HEK293 (cell line): ENCODE measurements at regions not wholly inside any gene's neighbourhood (a gene's known extent, or its start where the extent isn't known, plus 50 kb on each side); places are given as distances from the start of the nearest gene placed in this dataset.

Experiments
- CTCF ChIA-PET: fragments of 350-600 bp; formaldehyde crosslinking; extraction: SDS; loops from one replicate; lab custom pipeline; 2021; ENCODE audit warnings: antibody characterized with exemption; lab: Yijun Ruan, JAX
- POLR2A ChIA-PET: fragments of 300-600 bp; formaldehyde crosslinking; extraction: SDS; loops from one replicate; lab custom pipeline; 2020; ENCODE audit warnings: antibody characterized with exemption, inconsistent platforms; lab: Yijun Ruan, JAX
- H3K27ac ChIP-seq: fragments of 200-500 bp; sonication (Bioruptor generic); 2 replicates; pipeline ENCODE4 v1.5.1; 2014; ENCODE audit warnings: low read depth, low read length, control low read depth, inconsistent platforms; ENCODE audit errors: extremely low read depth
- H3K36me3 ChIP-seq, 2 experiments: fragments of 200-500 bp in 1 of 2; sonication (Bioruptor generic) in 1 of 2; 1 replicate in 1 of 2; 2 replicates in 1 of 2; pipeline ENCODE4 v1.5.1; 2014 to 2017; ENCODE audit warnings: inconsistent platforms in 2 of 2, low read length in 2 of 2; ENCODE audit not compliant: control insufficient read depth in 2 of 2, insufficient read depth in 1 of 2
- H3K4me1 ChIP-seq: fragments of 200-500 bp; sonication (Bioruptor generic); 2 replicates; pipeline ENCODE4 v1.5.1; 2014; ENCODE audit warnings: mild to moderate bottlenecking, low read length, inconsistent platforms; ENCODE audit not compliant: control insufficient read depth, insufficient read depth
- H3K4me3 ChIP-seq: 2 replicates; pipeline ENCODE4 v1.5.1; 2011; ENCODE audit warnings: low read depth, mild to moderate bottlenecking, control low read depth, low read length, moderate library complexity
- H3K9me3 ChIP-seq: fragments of 200-500 bp; sonication (Bioruptor generic); 2 replicates; pipeline ENCODE4 v1.5.1; 2014; ENCODE audit warnings: low read depth, low read length, inconsistent platforms; ENCODE audit not compliant: control insufficient read depth, insufficient read depth
- BCL11B ChIP-seq: fragments of 450-650 bp; formaldehyde crosslinking; IDR thresholded peaks from 2 replicates; pipeline ENCODE4 v1.5.1; 2016; ENCODE audit warnings: low read depth, missing biosample characterization, missing genetic modification characterization
- KLF1 ChIP-seq: fragments of 450-650 bp; formaldehyde crosslinking; IDR thresholded peaks from 2 replicates; pipeline ENCODE4 v1.5.1; 2016; ENCODE audit warnings: missing biosample characterization, missing genetic modification characterization
- MZF1 ChIP-seq: fragments of 450-650 bp; formaldehyde crosslinking; IDR thresholded peaks from 2 replicates; pipeline ENCODE4 v1.5.1; 2017; ENCODE audit warnings: missing biosample characterization, missing genetic modification characterization, borderline replicate concordance
- TCF7L2 ChIP-seq: IDR thresholded peaks from 2 replicates; pipeline ENCODE4 v1.6.1; 2011; ENCODE audit warnings: low read depth, mild to moderate bottlenecking, inconsistent platforms, low read length, moderate library complexity, borderline replicate concordance
- WT1 ChIP-seq: fragments of 450-650 bp; formaldehyde crosslinking; IDR thresholded peaks from 2 replicates; pipeline ENCODE4 v1.5.1; 2016; ENCODE audit warnings: missing biosample characterization, missing genetic modification characterization
- ZNF16 ChIP-seq: fragments of 450-650 bp; formaldehyde crosslinking; IDR thresholded peaks from 2 replicates; pipeline ENCODE4 v1.5.1; 2016; ENCODE audit warnings: low read depth, missing biosample characterization, missing genetic modification characterization
- ZNF211 ChIP-seq: fragments of 450-650 bp; formaldehyde crosslinking; IDR thresholded peaks from 2 replicates; pipeline ENCODE4 v1.5.1; 2016; ENCODE audit warnings: low read depth, missing biosample characterization, missing genetic modification characterization
- ZNF24 ChIP-seq: fragments of 450-650 bp; formaldehyde crosslinking; IDR thresholded peaks from 2 replicates; pipeline ENCODE4 v1.5.1; 2016; ENCODE audit warnings: missing biosample characterization, missing genetic modification characterization
- ZNF274 ChIP-seq, 2 experiments: fragments of 200-500 bp in 1 of 2; fragments of 450-650 bp in 1 of 2; sonication (Bioruptor generic) in 1 of 2; formaldehyde crosslinking in 1 of 2; IDR thresholded peaks; 2 replicates each; pipeline versions ENCODE4 v1.5.1 to v1.6.1; 2014 to 2016; ENCODE audit warnings: borderline replicate concordance in 1 of 2, inconsistent platforms in 1 of 2, low read length in 1 of 2, missing biosample characterization in 1 of 2, missing genetic modification characterization in 1 of 2
- ZNF529 ChIP-seq: fragments of 450-650 bp; formaldehyde crosslinking; IDR thresholded peaks from 2 replicates; pipeline ENCODE4 v1.5.1; 2017; ENCODE audit warnings: missing genetic modification characterization, missing biosample characterization; ENCODE audit not compliant: insufficient replicate concordance
- ZNF623 ChIP-seq: fragments of 450-650 bp; formaldehyde crosslinking; IDR thresholded peaks from 2 replicates; pipeline ENCODE4 v1.5.1; 2016; ENCODE audit warnings: missing biosample characterization, missing genetic modification characterization
- ZNF626 ChIP-seq: fragments of 450-650 bp; sonication (Bioruptor Pico); formaldehyde crosslinking; IDR thresholded peaks from 2 replicates; pipeline ENCODE4 v1.5.1; 2018; ENCODE audit warnings: missing biosample characterization, missing genetic modification characterization, inconsistent platforms
- ZNF654 ChIP-seq: fragments of 450-650 bp; formaldehyde crosslinking; IDR thresholded peaks from 2 replicates; pipeline ENCODE4 v1.5.1; 2016; ENCODE audit warnings: low read depth, missing biosample characterization, missing genetic modification characterization
- ZNF777 ChIP-seq: fragments of 450-650 bp; formaldehyde crosslinking; IDR thresholded peaks from 2 replicates; pipeline ENCODE4 v1.5.1; 2017; ENCODE audit warnings: missing biosample characterization, missing genetic modification characterization, borderline replicate concordance
- ZNF843 ChIP-seq: fragments of 450-650 bp; formaldehyde crosslinking; IDR thresholded peaks from 2 replicates; pipeline ENCODE4 v1.5.1; 2016; ENCODE audit warnings: missing biosample characterization, missing genetic modification characterization
- TF ChIP-seq, protein P1 (sequence below): fragments of 450-650 bp; formaldehyde crosslinking; IDR thresholded peaks from 2 replicates; pipeline ENCODE4 v1.5.1; 2016; ENCODE audit warnings: missing biosample characterization, missing genetic modification characterization
- TF ChIP-seq, protein P2 (sequence below): fragments of 450-650 bp; formaldehyde crosslinking; IDR thresholded peaks from 2 replicates; pipeline ENCODE4 v1.5.1; 2016; ENCODE audit warnings: missing biosample characterization, missing genetic modification characterization
- TF ChIP-seq, protein P3 (sequence below): fragments of 450-650 bp; formaldehyde crosslinking; IDR thresholded peaks from 2 replicates; pipeline ENCODE4 v1.5.1; 2016; ENCODE audit warnings: missing biosample characterization, missing genetic modification characterization

- no peaks in the 10 kb centered on the region for H3K9me3 ChIP-seq
- no peaks in the 10 kb centered on the region; the same call in 1 of the 2 replicates for H3K4me1 ChIP-seq
- no peak for TF ChIP-seq ZNF626 (tag by site-specific recombination)
- TF ChIP-seq ZNF16 (tag by site-specific recombination), result no peak
- TF ChIP-seq, protein P1, sequence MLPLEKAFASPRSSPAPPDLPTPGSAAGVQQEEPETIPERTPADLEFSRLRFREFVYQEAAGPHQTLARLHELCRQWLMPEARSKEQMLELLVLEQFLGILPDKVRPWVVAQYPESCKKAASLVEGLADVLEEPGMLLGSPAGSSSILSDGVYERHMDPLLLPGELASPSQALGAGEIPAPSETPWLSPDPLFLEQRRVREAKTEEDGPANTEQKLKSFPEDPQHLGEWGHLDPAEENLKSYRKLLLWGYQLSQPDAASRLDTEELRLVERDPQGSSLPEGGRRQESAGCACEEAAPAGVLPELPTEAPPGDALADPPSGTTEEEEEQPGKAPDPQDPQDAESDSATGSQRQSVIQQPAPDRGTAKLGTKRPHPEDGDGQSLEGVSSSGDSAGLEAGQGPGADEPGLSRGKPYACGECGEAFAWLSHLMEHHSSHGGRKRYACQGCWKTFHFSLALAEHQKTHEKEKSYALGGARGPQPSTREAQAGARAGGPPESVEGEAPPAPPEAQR, result no peak
- 0 out of 2 replicates have a peak, but pooled peaks have one; percentile 30 for TF ChIP-seq KLF1 (tag by site-specific recombination)
- TF ChIP-seq ZNF529, result no peak
- no peak for TF ChIP-seq ZNF274 (IDR thresholded peaks at IDR 0.05; ENCODE audit: low read length)
- TF ChIP-seq ZNF274 (tag by site-specific recombination; IDR thresholded peaks at IDR 0.05; ENCODE audit: borderline replicate concordance), result no peak
- TF ChIP-seq, protein P2, sequence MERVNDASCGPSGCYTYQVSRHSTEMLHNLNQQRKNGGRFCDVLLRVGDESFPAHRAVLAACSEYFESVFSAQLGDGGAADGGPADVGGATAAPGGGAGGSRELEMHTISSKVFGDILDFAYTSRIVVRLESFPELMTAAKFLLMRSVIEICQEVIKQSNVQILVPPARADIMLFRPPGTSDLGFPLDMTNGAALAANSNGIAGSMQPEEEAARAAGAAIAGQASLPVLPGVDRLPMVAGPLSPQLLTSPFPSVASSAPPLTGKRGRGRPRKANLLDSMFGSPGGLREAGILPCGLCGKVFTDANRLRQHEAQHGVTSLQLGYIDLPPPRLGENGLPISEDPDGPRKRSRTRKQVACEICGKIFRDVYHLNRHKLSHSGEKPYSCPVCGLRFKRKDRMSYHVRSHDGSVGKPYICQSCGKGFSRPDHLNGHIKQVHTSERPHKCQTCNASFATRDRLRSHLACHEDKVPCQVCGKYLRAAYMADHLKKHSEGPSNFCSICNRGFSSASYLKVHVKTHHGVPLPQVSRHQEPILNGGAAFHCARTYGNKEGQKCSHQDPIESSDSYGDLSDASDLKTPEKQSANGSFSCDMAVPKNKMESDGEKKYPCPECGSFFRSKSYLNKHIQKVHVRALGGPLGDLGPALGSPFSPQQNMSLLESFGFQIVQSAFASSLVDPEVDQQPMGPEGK (tag by site-specific recombination), result no peak
- CTCF ChIA-PET, result interaction anchor here (0.9 to 1.2 kb wide), 2 partner anchors 133 to 168 kb away, joined by 3 to 5 read pairs; no protein-coding TSS in a partner anchor
- H3K4me3 ChIP-seq, result no peak overlapping the region
- no peaks in the 10 kb centered on the region for H3K36me3 ChIP-seq
- POLR2A ChIA-PET, result interaction anchor here (0.6 kb wide), 1 partner anchor 79 kb away, joined by 3 read pairs; no protein-coding TSS in a partner anchor
- H3K27ac ChIP-seq, result no peak overlapping the region
Observed at GRCh38 chr5:174552428-174552827, 172.0 kb upstream of the MSX2 start.

DNA sequence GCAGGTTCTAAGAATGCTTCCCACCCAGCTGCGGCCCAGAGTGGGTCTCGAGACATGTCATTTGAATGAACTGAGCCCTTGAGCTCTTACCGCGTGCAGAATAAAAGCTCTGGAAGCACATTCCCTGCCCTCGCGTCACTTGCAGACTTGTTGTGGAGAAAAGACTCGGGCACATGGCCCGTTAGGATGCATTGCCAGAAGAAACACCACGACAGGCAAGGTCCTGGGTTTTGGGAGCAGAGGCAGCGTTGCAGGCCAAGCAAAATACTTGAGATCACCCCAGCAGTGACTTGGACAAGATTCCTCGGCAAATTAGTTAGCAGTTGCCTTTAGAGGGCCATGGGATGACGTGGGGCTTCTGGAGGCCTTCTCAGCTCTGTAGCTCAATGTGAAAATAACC lies 170.8 kb upstream of the MSX2 start:
- Histone ChIP-seq H3K4me3 (no peak overlapping the region), H3K36me3 (no peaks in the 10 kb centered on the region), H3K27ac (no peak overlapping the region), H3K9me3 (no peaks in the 10 kb centered on the region), H3K4me1 (no peaks in the 10 kb centered on the region; the same call in 1 of the 2 replicates)
- CTCF ChIA-PET, result no interaction called here
- POLR2A ChIA-PET, result no interaction called here
- no peak for TF ChIP-seq TCF7L2
- TF ChIP-seq BCL11B, result no peak
- TF ChIP-seq, protein P3, sequence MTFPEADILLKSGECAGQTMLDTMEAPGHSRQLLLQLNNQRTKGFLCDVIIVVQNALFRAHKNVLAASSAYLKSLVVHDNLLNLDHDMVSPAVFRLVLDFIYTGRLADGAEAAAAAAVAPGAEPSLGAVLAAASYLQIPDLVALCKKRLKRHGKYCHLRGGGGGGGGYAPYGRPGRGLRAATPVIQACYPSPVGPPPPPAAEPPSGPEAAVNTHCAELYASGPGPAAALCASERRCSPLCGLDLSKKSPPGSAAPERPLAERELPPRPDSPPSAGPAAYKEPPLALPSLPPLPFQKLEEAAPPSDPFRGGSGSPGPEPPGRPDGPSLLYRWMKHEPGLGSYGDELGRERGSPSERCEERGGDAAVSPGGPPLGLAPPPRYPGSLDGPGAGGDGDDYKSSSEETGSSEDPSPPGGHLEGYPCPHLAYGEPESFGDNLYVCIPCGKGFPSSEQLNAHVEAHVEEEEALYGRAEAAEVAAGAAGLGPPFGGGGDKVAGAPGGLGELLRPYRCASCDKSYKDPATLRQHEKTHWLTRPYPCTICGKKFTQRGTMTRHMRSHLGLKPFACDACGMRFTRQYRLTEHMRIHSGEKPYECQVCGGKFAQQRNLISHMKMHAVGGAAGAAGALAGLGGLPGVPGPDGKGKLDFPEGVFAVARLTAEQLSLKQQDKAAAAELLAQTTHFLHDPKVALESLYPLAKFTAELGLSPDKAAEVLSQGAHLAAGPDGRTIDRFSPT, result no peak
- TF ChIP-seq MZF1 (tag by site-specific recombination), result no peak
- TF ChIP-seq ZNF777, result no peak
- no peak for TF ChIP-seq ZNF654
- TF ChIP-seq ZNF211 (tag by site-specific recombination), result no peak
- TF ChIP-seq ZNF24 (tag by site-specific recombination), result no peak

DNA sequence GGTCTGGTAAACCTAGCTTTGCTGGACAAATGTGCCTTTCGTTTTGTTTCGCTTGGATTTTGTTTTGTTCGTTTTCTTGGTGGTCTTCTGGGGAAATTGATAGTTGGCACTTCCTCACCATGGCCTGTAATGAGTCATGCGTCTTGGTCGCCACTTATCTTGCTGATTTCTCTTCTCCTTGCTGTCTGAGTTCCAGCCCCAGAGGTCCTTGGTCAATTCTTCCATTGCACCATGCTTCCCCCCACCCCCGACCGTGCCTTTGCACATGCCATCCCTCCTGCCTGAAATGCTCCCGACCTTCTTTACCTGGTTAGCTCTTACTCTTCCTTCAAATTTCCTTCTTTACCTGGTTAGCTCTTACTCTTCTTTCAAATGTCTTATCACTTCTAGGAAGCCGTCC lies 168.7 kb upstream of the MSX2 start:
- TF ChIP-seq WT1, result no peak
- TF ChIP-seq ZNF623, result peak; percentile 39
- TF ChIP-seq ZNF843 (tag by site-specific recombination), result 0 out of 2 replicates have a peak, but pooled peaks have one; percentile 16
- TF ChIP-seq, all 188 proteins: peak for 2
- no peaks in the 10 kb centered on the region for H3K9me3 ChIP-seq
- no peaks in the 10 kb centered on the region for H3K36me3 ChIP-seq
- POLR2A ChIA-PET, result no interaction called here
- CTCF ChIA-PET, result interaction anchor here (1.0 kb wide), 1 partner anchor 41 kb away, joined by 3 read pairs; no protein-coding TSS in a partner anchor
- no peak overlapping the region for H3K4me3 ChIP-seq
- no peak overlapping the region for H3K27ac ChIP-seq
- H3K4me1 ChIP-seq, result no peaks in the 10 kb centered on the region
